ENCODE measurements at regions not wholly inside any gene's neighbourhood (a gene's known extent, or its start where the extent isn't known, plus 50 kb on each side); places are given as distances from the start of the nearest gene placed in this dataset.

- no peaks in the 10 kb centered on the region for H3K4me1 ChIP-seq (ENCODE audit: insufficient read depth)
- no peaks in the 10 kb centered on the region for H3K36me3 Mint-ChIP-seq (ENCODE audit: low read depth)
- no peaks in the 10 kb centered on the region; the same call in 1 of the 2 replicates for H3K9me2 ChIP-seq (ENCODE audit: insufficient read depth)
- H3K9me3 Mint-ChIP-seq = no peaks in the 10 kb centered on the region
- TF ChIP-seq CREB1 (CRISPR knock-in tag; IDR thresholded peaks at IDR 0.05; ENCODE audit: low read depth) (no peak), JUNB (IDR thresholded peaks at IDR 0.05; ENCODE audit: unreplicated experiment) (no peak), ETS1 (IDR thresholded peaks at IDR 0.05) (no peak), POLR2AphosphoS5 (IDR thresholded peaks at IDR 0.05; ENCODE audit: low read depth) (no peak), ZNF114 (CRISPR knock-in tag; IDR thresholded peaks at IDR 0.05) (no peak), EZH2 (IDR thresholded peaks at IDR 0.05; ENCODE audit: low read depth, unreplicated experiment) (no peak), NANOG (IDR thresholded peaks at IDR 0.05; ENCODE audit: borderline replicate concordance) (no peak), ZNF462 (CRISPR knock-in tag; IDR thresholded peaks at IDR 0.05) (no peak), REST (IDR thresholded peaks at IDR 0.05; ENCODE audit: unreplicated experiment) (no peak), ZNF331 (CRISPR knock-in tag; IDR thresholded peaks at IDR 0.05; ENCODE audit: low read depth) (no peak), STAT1 (IDR thresholded peaks at IDR 0.05; ENCODE audit: unreplicated experiment) (no peak), EZH2phosphoT487 (IDR thresholded peaks at IDR 0.05; ENCODE audit: unreplicated experiment) (no peak)
- TF ChIP-seq, protein P1, sequence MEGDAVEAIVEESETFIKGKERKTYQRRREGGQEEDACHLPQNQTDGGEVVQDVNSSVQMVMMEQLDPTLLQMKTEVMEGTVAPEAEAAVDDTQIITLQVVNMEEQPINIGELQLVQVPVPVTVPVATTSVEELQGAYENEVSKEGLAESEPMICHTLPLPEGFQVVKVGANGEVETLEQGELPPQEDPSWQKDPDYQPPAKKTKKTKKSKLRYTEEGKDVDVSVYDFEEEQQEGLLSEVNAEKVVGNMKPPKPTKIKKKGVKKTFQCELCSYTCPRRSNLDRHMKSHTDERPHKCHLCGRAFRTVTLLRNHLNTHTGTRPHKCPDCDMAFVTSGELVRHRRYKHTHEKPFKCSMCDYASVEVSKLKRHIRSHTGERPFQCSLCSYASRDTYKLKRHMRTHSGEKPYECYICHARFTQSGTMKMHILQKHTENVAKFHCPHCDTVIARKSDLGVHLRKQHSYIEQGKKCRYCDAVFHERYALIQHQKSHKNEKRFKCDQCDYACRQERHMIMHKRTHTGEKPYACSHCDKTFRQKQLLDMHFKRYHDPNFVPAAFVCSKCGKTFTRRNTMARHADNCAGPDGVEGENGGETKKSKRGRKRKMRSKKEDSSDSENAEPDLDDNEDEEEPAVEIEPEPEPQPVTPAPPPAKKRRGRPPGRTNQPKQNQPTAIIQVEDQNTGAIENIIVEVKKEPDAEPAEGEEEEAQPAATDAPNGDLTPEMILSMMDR (conservative IDR thresholded peaks at IDR 0.05; ENCODE audit: low read depth in 2 of 2) = no peak
- no peak for DNase-seq (ENCODE audit: low spot score)
- H3K4me3 ChIP-seq = no peak overlapping the region
- no peaks in the 10 kb centered on the region for H3F3A ChIP-seq (replicated peaks; ENCODE audit: low read depth)
- peaks cover 3% of the 10 kb centered on the region for H3K27me3 Mint-ChIP-seq (ENCODE audit: insufficient read depth, low read depth, poor library complexity)
- no peaks in the 10 kb centered on the region for H3K27me3 ChIP-seq (ENCODE audit: insufficient read depth)
- H3K27ac ChIP-seq (ENCODE audit: low read depth) = no peak overlapping the region
- H3K4me3 Mint-ChIP-seq = no peak overlapping the region
- no peak overlapping the region for H3K27ac Mint-ChIP-seq
- no peaks in the 10 kb centered on the region for H4K20me1 ChIP-seq (replicated peaks; ENCODE audit: insufficient read depth)
- no peak for ATAC-seq
- no peak overlapping the region for H2AFZ ChIP-seq
- H3K36me3 ChIP-seq (ENCODE audit: insufficient read depth) = no peaks in the 10 kb centered on the region
- no peak overlapping the region for H3K4me2 ChIP-seq
- no peaks in the 10 kb centered on the region for H3K79me2 ChIP-seq (replicated peaks; ENCODE audit: insufficient read depth)
- no peaks in the 10 kb centered on the region for H3K4me1 Mint-ChIP-seq
Observed at GRCh38 chr2:117707874-117708273, 106.6 kb upstream of the DDX18 start.
